Neutrophil (primary cell): ENCODE measurements at regions not wholly inside any gene's neighbourhood (a gene's known extent, or its start where the extent isn't known, plus 50 kb on each side); places are given as distances from the start of the nearest gene placed in this dataset.

Experiments used
- H3K27ac ChIP-seq: fragments of 200-600 bp; sonication (generic); 2 replicates; pipeline ENCODE4 v1.5.1; 2016; ENCODE audit warnings: mild to moderate bottlenecking, moderate library complexity
- H3K27me3 ChIP-seq: fragments of 200-600 bp; sonication (generic); 2 replicates; pipeline ENCODE4 v1.6.0; 2016; ENCODE audit warnings: mild to moderate bottlenecking
- H3K36me3 ChIP-seq: fragments of 200-600 bp; sonication (generic); 2 replicates; pipeline ENCODE4 v1.5.1; 2017
- H3K4me1 ChIP-seq, 2 experiments: fragments of 200-600 bp in 1 of 2; sonication (generic) in 1 of 2; 1 replicate in 1 of 2; 2 replicates in 1 of 2; pipeline versions ENCODE4 v1.5.1 to v1.6.1; 2013 to 2016; ENCODE audit warnings: low read depth in 1 of 2, low read length in 1 of 2, mild to moderate bottlenecking in 1 of 2, moderate library complexity in 1 of 2; ENCODE audit not compliant: control insufficient read depth in 1 of 2, insufficient read depth in 1 of 2
- H3K4me3 ChIP-seq, 2 experiments: fragments of 200-600 bp in 1 of 2; sonication (generic) in 1 of 2; 1 replicate in 1 of 2; 2 replicates in 1 of 2; pipeline ENCODE4 v1.5.1; 2013 to 2016; ENCODE audit warnings: low read depth in 1 of 2, low read length in 1 of 2, mild to moderate bottlenecking in 1 of 2, moderate library complexity in 1 of 2
- H3K9me3 ChIP-seq: fragments of 200-600 bp; sonication (generic); 2 replicates; pipeline ENCODE4 v1.5.1; 2016
- CTCF ChIP-seq: fragments of 200-600 bp; sonication (generic); IDR thresholded peaks from 2 replicates; pipeline ENCODE4 v1.5.1; 2016; ENCODE audit warnings: antibody characterized with exemption

GRCh38 chr9:119052339-119053030 is 316.8 kb downstream of the BRINP1 start:
- Histone ChIP-seq H3K4me1 (no peaks in the 10 kb centered on the region), H3K36me3 (no peaks in the 10 kb centered on the region), H3K27ac (no peak overlapping the region), H3K9me3 (no peaks in the 10 kb centered on the region), H3K4me3 (no peak overlapping the region), H3K27me3 (no peaks in the 10 kb centered on the region)
- TF ChIP-seq CTCF, result no peak

GRCh38 chr9:119053070-119053469 is 316.2 kb downstream of the BRINP1 start:
- TF ChIP-seq CTCF, result no peak
- Histone ChIP-seq H3K9me3 (no peaks in the 10 kb centered on the region), H3K36me3 (no peaks in the 10 kb centered on the region), H3K4me1 (no peaks in the 10 kb centered on the region), H3K27me3 (no peaks in the 10 kb centered on the region), H3K4me3 (no peak overlapping the region), H3K27ac (no peak overlapping the region)

- TF ChIP-seq CTCF, result no peak
- Histone ChIP-seq H3K27ac (no peak overlapping the region), H3K4me1 (no peaks in the 10 kb centered on the region), H3K36me3 (no peaks in the 10 kb centered on the region), H3K4me3 (no peak overlapping the region), H3K27me3 (no peaks in the 10 kb centered on the region), H3K9me3 (no peaks in the 10 kb centered on the region)
These were observed 308.4 kb downstream of the BRINP1 start for GRCh38 chr9:119060629-119061385.

- Histone ChIP-seq H3K4me1 (no peaks in the 10 kb centered on the region), H3K27ac (no peak overlapping the region), H3K9me3 (no peaks in the 10 kb centered on the region), H3K27me3 (no peaks in the 10 kb centered on the region), H3K36me3 (no peaks in the 10 kb centered on the region), H3K4me3 (no peak overlapping the region)
- TF ChIP-seq CTCF, result no peak
These were observed 297.6 kb downstream of the BRINP1 start for GRCh38 chr9:119071636-119072035.

GRCh38 chr9:119074017-119074416 is 295.2 kb downstream of the BRINP1 start:
- no peaks in the 10 kb centered on the region for H3K27me3 ChIP-seq
- H3K9me3 ChIP-seq, result no peaks in the 10 kb centered on the region
- no peak overlapping the region for H3K27ac ChIP-seq
- H3K36me3 ChIP-seq, result no peaks in the 10 kb centered on the region
- H3K4me3 ChIP-seq, result no peak overlapping the region
- no peak for TF ChIP-seq CTCF
- H3K4me1 ChIP-seq, result no peaks in the 10 kb centered on the region
